ENCODE measurements at regions not wholly inside any gene's neighbourhood (a gene's known extent, or its start where the extent isn't known, plus 50 kb on each side); places are given as distances from the start of the nearest gene placed in this dataset.

- no peak overlapping the region for H3K9ac ChIP-seq (ENCODE audit: low read length)
- no peaks in the 10 kb centered on the region for H4K20me1 ChIP-seq (ENCODE audit: insufficient read depth, low read length)
- no peak overlapping the region for H3K4me3 ChIP-seq (ENCODE audit: low read length)
- no peaks in the 10 kb centered on the region for H3K9me3 ChIP-seq (ENCODE audit: insufficient read depth, low read length)
- H3K4me2 ChIP-seq (ENCODE audit: low read length) = no peak overlapping the region
- H3K4me1 ChIP-seq (ENCODE audit: low read length) = peaks cover 15% of the 10 kb centered on the region
- H3K36me3 ChIP-seq (replicated peaks; ENCODE audit: low read depth, low read length) = no peaks in the 10 kb centered on the region
- no peak overlapping the region for H3K27ac ChIP-seq (ENCODE audit: low read length)
- no peak overlapping the region for H2AFZ ChIP-seq (ENCODE audit: low read depth, low read length)
- H3K27me3 ChIP-seq (ENCODE audit: low read depth, low read length) = no peaks in the 10 kb centered on the region
- no peak for TF ChIP-seq EZH2phosphoT487 (IDR thresholded peaks at IDR 0.05; ENCODE audit: low read depth)
- TF ChIP-seq CTCF (IDR thresholded peaks at IDR 0.05; ENCODE audit: low read depth, low read length) = no peak
- H3K79me2 ChIP-seq (ENCODE audit: low read length) = no peaks in the 10 kb centered on the region
These were observed 197.9 kb upstream of the NR3C1 start for GRCh38 chr5:143601357-143601756.

GRCh38 chr5:143600396-143601075 lies 197.1 kb upstream of the NR3C1 start:
- H3K27ac ChIP-seq (ENCODE audit: low read length) = no peak overlapping the region
- no peaks in the 10 kb centered on the region for H4K20me1 ChIP-seq (ENCODE audit: insufficient read depth, low read length)
- no peaks in the 10 kb centered on the region for H3K79me2 ChIP-seq (ENCODE audit: low read length)
- no peaks in the 10 kb centered on the region for H3K27me3 ChIP-seq (ENCODE audit: low read depth, low read length)
- H3K4me2 ChIP-seq (ENCODE audit: low read length) = no peak overlapping the region
- H3K36me3 ChIP-seq (replicated peaks; ENCODE audit: low read depth, low read length) = no peaks in the 10 kb centered on the region
- H3K9me3 ChIP-seq (ENCODE audit: insufficient read depth, low read length) = no peaks in the 10 kb centered on the region
- peaks cover 7% of the 10 kb centered on the region for H3K4me1 ChIP-seq (ENCODE audit: low read length)
- TF ChIP-seq EZH2phosphoT487 (IDR thresholded peaks at IDR 0.05; ENCODE audit: low read depth) (no peak), CTCF (IDR thresholded peaks at IDR 0.05; ENCODE audit: low read depth, low read length) (no peak)
- H2AFZ ChIP-seq (ENCODE audit: low read depth, low read length) = no peak overlapping the region
- no peak overlapping the region for H3K9ac ChIP-seq (ENCODE audit: low read length)
- H3K4me3 ChIP-seq (ENCODE audit: low read length) = no peak overlapping the region

- H3K27ac ChIP-seq (ENCODE audit: low read length) = no peak overlapping the region
- no peak overlapping the region for H2AFZ ChIP-seq (ENCODE audit: low read depth, low read length)
- no peaks in the 10 kb centered on the region for H3K27me3 ChIP-seq (ENCODE audit: low read depth, low read length)
These were observed 196.0 kb upstream of the NR3C1 start for GRCh38 chr5:143599474-143599873.

DNA sequence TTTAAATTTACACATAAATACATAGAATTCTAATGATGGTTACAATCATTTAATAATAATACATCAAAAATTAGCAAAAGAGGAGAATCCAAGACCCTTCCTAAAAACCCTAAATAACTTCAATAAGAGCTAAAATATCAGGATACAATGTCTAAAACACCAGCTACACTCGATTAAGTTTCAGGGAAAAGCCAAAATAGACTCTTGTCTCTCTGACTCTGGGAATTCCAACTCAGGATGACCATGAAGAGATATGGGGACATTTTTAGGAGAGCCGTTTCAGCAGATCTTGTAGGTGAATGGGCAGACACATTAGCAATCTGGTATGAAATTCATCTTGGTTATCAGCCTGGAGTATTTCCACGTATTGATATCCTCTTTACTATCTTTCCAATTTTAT lies 193.3 kb upstream of the NR3C1 start:
- Histone ChIP-seq H3K27me3 (ENCODE audit: low read depth, low read length) (no peaks in the 10 kb centered on the region), H3K9ac (ENCODE audit: low read length) (no peak overlapping the region), H4K20me1 (ENCODE audit: insufficient read depth, low read length) (no peaks in the 10 kb centered on the region), H3K79me2 (ENCODE audit: low read length) (no peaks in the 10 kb centered on the region), H3K9me3 (ENCODE audit: insufficient read depth, low read length) (no peaks in the 10 kb centered on the region), H2AFZ (ENCODE audit: low read depth, low read length) (no peak overlapping the region), H3K4me3 (ENCODE audit: low read length) (no peak overlapping the region), H3K4me1 (ENCODE audit: low read length) (peaks cover 22% of the 10 kb centered on the region), H3K4me2 (ENCODE audit: low read length) (no peak overlapping the region), H3K36me3 (replicated peaks; ENCODE audit: low read depth, low read length) (no peaks in the 10 kb centered on the region), H3K27ac (ENCODE audit: low read length) (no peak overlapping the region)
- TF ChIP-seq CTCF (IDR thresholded peaks at IDR 0.05; ENCODE audit: low read depth, low read length) = no peak

More at GRCh38 chr5:143599474-143599873, 196.0 kb upstream of the NR3C1 start:
- no peaks in the 10 kb centered on the region for H3K4me1 ChIP-seq (ENCODE audit: low read length)
- H3K9ac ChIP-seq (ENCODE audit: low read length) = no peak overlapping the region
- no peak overlapping the region for H3K4me3 ChIP-seq (ENCODE audit: low read length)
- no peaks in the 10 kb centered on the region for H4K20me1 ChIP-seq (ENCODE audit: insufficient read depth, low read length)
- TF ChIP-seq EZH2phosphoT487 (IDR thresholded peaks at IDR 0.05; ENCODE audit: low read depth) (no peak), CTCF (IDR thresholded peaks at IDR 0.05; ENCODE audit: low read depth, low read length) (no peak)
- no peaks in the 10 kb centered on the region for H3K79me2 ChIP-seq (ENCODE audit: low read length)
- no peaks in the 10 kb centered on the region for H3K36me3 ChIP-seq (replicated peaks; ENCODE audit: low read depth, low read length)
- H3K9me3 ChIP-seq (ENCODE audit: insufficient read depth, low read length) = no peaks in the 10 kb centered on the region
- H3K4me2 ChIP-seq (ENCODE audit: low read length) = no peak overlapping the region
